HG03439 (cell line): ENCODE measurements at regions not wholly inside any gene's neighbourhood (a gene's known extent, or its start where the extent isn't known, plus 50 kb on each side); places are given as distances from the start of the nearest gene placed in this dataset.
"Not testable (repeated sequence)": the region's sequence is repeated elsewhere in the genome, so short reads cannot be mapped to it uniquely, and the experiment has no call there.

Experiments
- ATAC-seq: cut with Tn5 transposase; IDR thresholded peaks from one replicate; pipeline ENCODE4 v1.9.1; 2021; ENCODE audit warnings: mild to moderate bottlenecking, moderate library complexity; ENCODE audit not compliant: unreplicated experiment

DNA sequence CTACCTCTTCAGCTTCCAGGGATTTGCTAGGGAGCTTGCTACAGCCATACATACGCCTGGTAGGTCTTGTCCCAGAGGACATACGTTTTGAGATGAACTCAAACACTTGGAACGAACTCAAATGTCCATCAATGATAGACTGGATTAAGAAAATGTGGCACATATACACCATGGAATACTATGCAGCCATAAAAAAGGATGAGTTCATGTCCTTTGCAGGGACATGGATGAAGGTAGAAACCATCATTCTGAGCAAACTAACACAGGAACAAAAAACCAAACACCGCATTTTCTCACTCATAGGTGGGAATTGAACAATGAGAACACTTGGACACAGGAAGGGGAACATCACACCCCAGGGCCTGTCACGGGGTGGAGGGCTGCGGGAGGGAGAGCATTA is 68.6 kb upstream of the SGK1 start:
- not testable (repeated sequence) for ATAC-seq

DNA sequence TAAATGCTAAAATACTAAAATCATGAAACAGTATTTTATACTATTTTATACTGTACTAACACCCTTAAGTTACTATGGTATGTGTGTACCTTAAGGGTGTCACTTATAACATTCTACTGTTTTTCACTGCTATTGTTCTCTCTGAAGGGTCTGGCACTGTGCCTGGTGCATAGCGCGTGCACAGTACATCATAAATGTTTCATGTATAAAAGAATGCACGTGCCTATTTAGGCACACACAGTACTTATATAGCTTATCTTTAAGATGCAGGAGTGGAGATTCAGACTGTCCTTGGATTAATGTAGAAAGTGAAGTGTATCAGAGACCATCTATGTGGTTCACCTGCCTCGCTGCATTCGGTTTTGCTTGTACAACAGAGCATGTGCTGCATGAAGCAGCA is 64.0 kb upstream of the SGK1 start:
- no peak for ATAC-seq

DNA sequence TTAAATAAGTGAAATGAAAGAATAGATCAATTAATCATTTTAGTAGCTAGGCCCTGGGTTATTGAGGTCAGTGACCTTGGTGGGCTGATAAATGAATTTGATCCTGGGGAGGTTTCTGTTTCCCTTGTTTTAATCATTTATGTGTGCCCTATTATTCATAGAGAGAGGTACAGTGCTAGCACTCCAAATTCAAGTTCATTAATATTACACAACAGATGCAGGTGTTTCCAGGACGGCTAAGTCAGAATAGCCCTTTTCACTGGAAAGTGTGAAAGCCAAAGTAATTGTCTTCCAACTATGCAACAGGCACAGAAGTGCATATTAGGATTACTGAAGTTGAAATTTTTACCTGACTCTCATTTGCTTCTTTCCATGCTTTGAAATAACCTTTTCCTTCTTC is 61.7 kb upstream of the SGK1 start:
- ATAC-seq, result no peak

DNA sequence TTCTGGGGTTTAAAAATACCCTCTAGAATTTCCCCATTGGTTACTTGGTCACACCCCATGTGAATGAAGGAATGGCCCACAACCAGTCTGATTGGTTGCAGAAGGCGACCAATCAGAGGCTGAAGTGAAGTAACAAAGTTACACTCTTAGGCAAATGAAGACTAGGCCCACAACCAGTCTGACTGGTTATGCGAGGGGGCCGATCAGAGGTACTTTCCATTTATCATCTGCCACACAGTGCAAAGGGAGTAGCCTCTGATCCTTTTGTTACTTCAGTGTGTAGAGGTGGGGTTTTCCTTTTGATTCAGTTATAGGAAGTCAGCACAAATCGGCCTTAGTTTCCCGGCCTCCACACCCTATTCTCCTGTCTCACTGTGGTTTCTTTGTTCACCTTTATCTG is 61.2 kb upstream of the SGK1 start:
- ATAC-seq, result peak; percentile 86

DNA sequence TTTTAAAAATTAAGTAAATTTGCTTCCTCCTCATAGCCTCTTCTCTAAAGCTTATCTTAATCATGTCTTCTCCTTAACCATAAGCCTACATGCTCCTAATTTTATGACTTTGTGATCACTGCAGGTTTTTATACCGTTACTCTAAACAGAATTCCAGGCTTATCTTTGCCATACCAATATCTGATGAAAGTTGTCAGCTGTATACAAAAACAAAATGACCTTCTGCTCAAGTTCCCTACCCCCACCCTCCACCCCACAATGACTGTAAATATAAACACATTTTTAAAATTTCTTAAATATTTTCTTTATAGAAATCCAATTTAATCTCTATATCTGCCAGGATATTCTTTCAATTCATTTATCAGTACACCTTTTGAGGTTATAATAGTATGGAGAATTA is 60.5 kb upstream of the SGK1 start:
- no peak for ATAC-seq

DNA sequence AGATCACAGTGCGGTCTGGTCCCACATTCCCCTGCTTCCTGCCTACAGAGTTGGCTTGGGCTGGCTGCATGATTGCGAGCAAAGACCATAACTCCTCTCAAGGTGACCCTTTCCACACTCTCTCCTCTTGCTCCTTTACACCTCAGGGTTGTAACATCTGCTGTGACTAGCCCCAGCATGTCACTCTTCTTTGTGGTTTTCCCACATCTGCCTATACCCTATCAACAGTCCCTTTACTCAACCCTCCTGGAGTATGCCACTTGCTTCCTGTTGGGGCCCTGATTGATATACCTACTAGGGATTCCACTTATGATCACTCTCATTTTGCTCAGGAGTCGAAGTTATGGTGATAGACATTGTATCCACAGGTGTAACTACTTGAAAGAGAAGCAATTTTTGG is 58.9 kb upstream of the SGK1 start:
- ATAC-seq, result no peak

DNA sequence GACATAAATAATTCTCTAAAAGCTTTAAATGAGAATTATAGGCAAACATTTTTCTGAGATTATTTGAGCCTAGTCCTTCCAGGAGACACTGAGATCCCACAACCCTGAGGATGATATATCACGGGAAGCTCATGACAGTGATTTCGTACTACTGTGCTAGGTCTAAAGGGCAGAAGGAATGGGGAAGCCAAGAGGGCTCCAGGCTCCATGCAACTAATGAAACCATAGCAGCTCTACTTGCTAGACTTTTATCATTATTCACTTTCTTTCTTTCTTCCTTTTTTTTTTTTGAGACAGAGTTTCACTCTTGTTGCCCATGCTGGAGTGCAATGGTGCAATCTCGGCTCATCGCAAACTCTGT is 57.3 kb upstream of the SGK1 start:
- no peak for ATAC-seq

DNA sequence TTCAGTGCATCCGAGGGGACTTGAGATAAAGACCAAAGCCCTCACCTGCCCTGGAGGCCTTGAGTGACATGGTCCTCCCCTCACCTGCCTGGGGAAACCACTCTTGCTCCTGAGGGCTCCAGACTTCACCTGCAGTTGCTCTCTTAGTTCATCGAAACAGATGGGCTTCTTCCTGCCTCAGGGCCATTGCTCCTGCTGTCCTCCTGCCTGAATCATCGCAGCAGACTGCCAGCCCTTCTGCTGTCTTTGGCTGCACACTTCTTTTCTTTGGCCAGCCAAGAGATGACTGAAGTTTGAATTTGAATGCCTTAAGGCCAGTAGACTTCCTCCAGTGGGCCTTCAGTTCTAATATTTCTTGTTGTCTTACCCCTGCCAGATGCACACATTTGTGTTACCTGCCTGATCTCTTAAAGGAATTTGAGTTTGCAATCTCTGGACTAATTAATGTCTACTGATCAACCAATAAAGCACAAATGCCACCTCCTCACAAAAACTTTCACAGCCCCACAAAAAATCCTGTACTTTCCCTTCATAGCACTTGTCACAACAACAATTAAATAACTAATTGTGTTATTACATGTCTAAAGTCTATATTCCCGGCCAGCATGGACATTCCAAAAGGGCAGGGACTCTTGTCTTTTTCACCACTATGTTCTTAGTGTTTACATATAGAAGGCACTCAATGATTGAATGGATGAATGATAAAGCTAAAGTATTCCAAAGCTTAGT is 56.7 kb upstream of the SGK1 start:
- no peak for ATAC-seq

DNA sequence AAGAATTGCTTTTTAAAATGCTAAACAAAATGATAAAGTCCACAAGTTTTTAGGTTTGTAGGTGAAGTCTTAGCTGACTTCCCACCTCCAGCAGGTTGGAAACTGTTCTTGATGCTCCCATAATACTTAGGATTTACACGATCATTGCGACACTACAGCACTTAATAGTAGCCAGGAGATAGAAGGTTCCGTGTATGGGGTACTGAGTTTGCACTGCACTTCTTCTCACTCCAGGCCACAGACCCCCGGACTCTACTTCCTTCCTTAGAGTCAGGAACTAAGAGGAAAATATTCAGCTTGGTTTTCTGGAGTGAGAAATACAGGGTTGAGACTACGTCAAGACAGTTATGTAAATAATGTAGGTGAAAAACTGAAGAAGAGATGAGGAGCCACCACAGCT is 56.1 kb upstream of the SGK1 start:
- no peak for ATAC-seq

DNA sequence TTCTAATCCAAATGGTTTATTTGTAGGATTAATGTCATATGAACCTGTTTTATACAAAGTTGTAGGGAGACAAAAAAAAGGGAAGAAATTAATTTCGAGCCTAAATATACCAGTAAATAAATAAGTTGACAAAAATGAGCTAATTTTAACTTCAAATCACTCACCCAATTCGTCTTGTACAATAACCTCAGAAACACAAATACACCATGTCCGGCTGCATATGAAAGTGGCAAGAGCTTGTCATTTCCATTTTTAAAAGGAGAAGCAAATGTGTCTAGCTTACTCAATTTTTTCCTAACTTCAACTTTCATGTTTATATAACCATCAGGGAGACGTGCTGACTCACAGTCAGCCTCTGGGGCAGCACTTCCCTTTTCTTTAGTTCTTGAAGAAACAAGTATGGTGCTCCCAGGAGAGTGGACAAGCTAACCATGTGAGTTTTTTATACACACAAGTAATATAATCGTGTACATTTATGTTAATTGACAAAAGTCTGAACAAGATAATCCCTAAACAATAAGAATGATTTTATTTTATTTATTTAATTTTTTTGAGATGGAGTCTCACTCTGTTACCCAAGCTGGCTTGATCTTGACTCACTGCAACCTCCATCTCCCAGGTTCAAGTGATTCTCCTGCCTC is 55.5 kb upstream of the SGK1 start:
- ATAC-seq, result peak; percentile 90

DNA sequence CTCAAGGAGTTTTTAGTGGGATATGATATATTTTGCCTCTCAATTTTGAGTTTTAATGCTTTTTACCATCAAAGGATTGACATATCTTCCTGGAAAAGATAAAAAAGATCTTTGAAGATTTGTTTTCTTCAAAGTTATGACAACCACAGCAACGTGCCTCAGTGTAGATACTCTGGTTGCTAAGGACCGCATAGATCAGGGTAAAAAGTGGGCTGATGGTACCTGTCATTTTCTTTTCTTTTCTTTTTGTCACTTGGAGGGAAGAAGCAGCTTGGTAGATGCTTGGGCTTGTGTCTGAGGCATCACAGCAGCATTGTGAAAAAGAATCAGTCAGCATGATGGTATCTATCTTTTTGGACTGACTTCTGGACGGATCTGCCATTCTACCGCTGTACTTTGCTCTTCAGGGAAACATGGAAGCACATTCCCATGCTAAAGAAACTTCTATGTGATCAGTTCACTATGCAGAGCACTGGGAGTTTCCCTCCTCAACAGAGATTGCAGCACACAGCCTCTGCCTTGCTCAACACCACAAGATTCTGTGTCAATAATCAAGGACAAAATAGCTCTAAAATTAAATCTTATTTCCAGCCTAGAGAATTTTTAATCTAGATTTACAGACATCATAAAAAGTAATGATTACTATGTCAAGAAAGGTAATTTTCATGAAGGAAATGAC is 54.8 kb upstream of the SGK1 start:
- ATAC-seq, result no peak

DNA sequence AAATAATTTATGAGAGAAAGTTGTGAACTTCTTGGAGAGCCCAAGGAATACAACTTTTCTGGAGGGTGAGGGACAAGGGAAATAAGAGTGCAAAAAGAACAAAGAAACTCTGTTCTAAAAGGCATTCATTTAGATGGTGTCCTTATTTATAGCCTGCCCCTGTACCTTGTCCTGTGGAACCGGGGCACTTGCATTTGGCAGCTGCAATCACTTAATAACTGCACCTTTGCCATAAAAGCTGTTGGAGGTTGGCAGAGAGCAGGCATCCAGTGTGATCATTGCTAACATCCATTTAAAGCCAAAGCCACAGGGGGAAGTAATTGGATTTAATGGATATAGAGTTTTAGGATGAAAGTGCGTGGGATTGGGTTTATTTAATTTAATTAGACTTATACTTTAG is 50.8 kb upstream of the SGK1 start:
- ATAC-seq, result no peak
